PC-9 (cell line): ENCODE measurements at regions not wholly inside any gene's neighbourhood (a gene's known extent, or its start where the extent isn't known, plus 50 kb on each side); places are given as distances from the start of the nearest gene placed in this dataset.

ENCODE experiments used
- CTCF ChIP-seq: fragments of 200-600 bp; sonication (generic); conservative IDR thresholded peaks from 2 replicates; pipeline ENCODE4 v1.6.1; 2017; ENCODE audit warnings: mixed run types, antibody characterized with exemption, mild to moderate bottlenecking, moderate library complexity
- EZH2 ChIP-seq: fragments of 200-600 bp; sonication (generic); IDR thresholded peaks from 2 replicates; pipeline ENCODE4 v1.8.0; 2017; ENCODE audit warnings: antibody characterized with exemption, low read depth

DNA sequence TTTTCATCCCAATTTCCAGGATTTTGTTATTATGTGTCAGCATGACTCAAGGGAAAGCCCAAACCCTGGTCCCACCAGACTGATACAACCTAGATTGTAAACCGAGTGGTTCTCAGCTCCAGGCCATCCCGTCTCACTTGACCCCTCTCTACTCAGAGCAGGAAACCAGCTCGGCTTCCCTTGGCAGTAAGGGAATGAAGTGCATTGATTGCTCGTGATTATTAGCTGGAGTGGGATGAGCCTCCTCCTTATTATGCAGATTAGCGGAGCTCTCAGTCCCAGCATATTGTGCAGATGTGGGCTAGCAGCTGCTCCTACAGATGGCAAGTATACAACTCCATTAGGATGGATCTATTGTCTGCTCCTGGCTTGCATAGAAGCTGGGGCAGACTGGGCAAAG, 167.6 kb downstream of the LNPK start:
- TF ChIP-seq CTCF (no peak), EZH2 (no peak)
